K562 (cell line): ENCODE measurements at regions not wholly inside any gene's neighbourhood (a gene's known extent, or its start where the extent isn't known, plus 50 kb on each side); places are given as distances from the start of the nearest gene placed in this dataset.

Source experiments
- ATAC-seq: fragments of 200-7000 bp; cut with Tn5 transposase; 3 replicates; pipeline ENCODE4 v1.9.1; 2020; ENCODE audit warnings: moderate library complexity
- BruUV-seq: library from RNA; stranded (reverse); fragments of 400-500 nt; replicated peaks from 2 replicates; lab custom pipeline; 2021; lab: Mats Ljungman, UMichigan
- CTCF ChIA-PET: fragments of 300-600 bp; formaldehyde crosslinking; extraction: SDS; loops from one replicate; lab custom pipeline; 2021; ENCODE audit warnings: low intra/inter-chr PET ratio; lab: Yijun Ruan, JAX
- POLR2A ChIA-PET: fragments of 300-600, 350-650 bp; sonication (Branson Sonifier 250); formaldehyde crosslinking; extraction: SDS; loops from one replicate; lab custom pipeline; 2021; ENCODE audit warnings: antibody characterized with exemption, inconsistent platforms; lab: Yijun Ruan, JAX
- DNase-seq, 4 experiments: peaks; one replicate each; pipeline versions ENCODE4 v3.0.0 to v3.0.0-alpha.2; 2011 to 2018; ENCODE audit warnings: low spot score in 3 of 4, mixed read lengths in 3 of 4; ENCODE audit errors: extremely low read depth in 1 of 4
- FAIRE-seq: peaks from 2 replicates; lab custom pipeline; 2011; peaks lifted over from hg19 to GRCh38; lab: Jason Lieb, UNC
- H2AFZ ChIP-seq: 2 replicates; pipeline ENCODE4 v1.6.0; 2011; ENCODE audit warnings: low read depth, low read length, control low read depth, inconsistent platforms
- H3K27ac ChIP-seq: fragments of 200-600 bp; 3 replicates; pipeline ENCODE4 v1.8.0; 2011; ENCODE audit warnings: low read depth, mild to moderate bottlenecking, control low read depth, inconsistent platforms, low read length, moderate library complexity, mixed read lengths; ENCODE audit errors: extremely low read depth
- H3K27me3 ChIP-seq, 2 experiments: fragments of 300-600 bp in 1 of 2; 2 replicates in 1 of 2; 3 replicates in 1 of 2; pipeline versions ENCODE4 v1.6.0 to v1.8.0; 2011; ENCODE audit warnings: inconsistent platforms in 2 of 2, low read length in 2 of 2, mild to moderate bottlenecking in 1 of 2, mixed read lengths in 1 of 2, moderate library complexity in 1 of 2; ENCODE audit not compliant: control insufficient read depth in 2 of 2, insufficient read depth in 2 of 2
- H3K36me3 ChIP-seq: fragments of 300-600 bp; 3 replicates; pipeline ENCODE4 v1.8.0; 2011; ENCODE audit warnings: mild to moderate bottlenecking, low read length, inconsistent platforms; ENCODE audit not compliant: control insufficient read depth, insufficient read depth
- H3K4me1 ChIP-seq, 2 experiments: fragments of 200-600 bp in 1 of 2; replicated peaks in 1 of 2; 2 replicates in 1 of 2; 3 replicates in 1 of 2; pipeline versions ENCODE4 v1.5.1 to v1.8.0; 2011; ENCODE audit warnings: inconsistent platforms in 2 of 2, low read length in 2 of 2, mild to moderate bottlenecking in 1 of 2, mixed read lengths in 1 of 2, moderate library complexity in 1 of 2; ENCODE audit not compliant: control insufficient read depth in 2 of 2, insufficient read depth in 2 of 2
- H3K4me2 ChIP-seq: 2 replicates; pipeline ENCODE4 v1.6.1; 2011; ENCODE audit warnings: low read length, control low read depth, inconsistent platforms, mixed read lengths; ENCODE audit not compliant: insufficient read depth
- H3K4me3 ChIP-seq: fragments of 200-600 bp; sonication (generic), shearing (Covaris generic); 2 replicates; pipeline ENCODE4 v1.5.1; 2016; ENCODE audit warnings: control low read depth, inconsistent platforms
- H3K79me2 ChIP-seq: fragments of 200-600 bp; 3 replicates; pipeline ENCODE4 v1.8.0; 2011; ENCODE audit warnings: low read length, inconsistent platforms; ENCODE audit not compliant: control insufficient read depth, insufficient read depth
- H3K9ac ChIP-seq, 2 experiments: 2 replicates each; pipeline versions ENCODE4 v1.6.0 to v1.6.1; 2011; ENCODE audit warnings: low read depth in 2 of 2, low read length in 2 of 2, control low read depth in 1 of 2, inconsistent platforms in 1 of 2, mild to moderate bottlenecking in 1 of 2, mixed read lengths in 1 of 2; ENCODE audit not compliant: insufficient read depth in 1 of 2
- H3K9me1 ChIP-seq: one replicate; pipeline ENCODE4 v1.6.0; 2011; ENCODE audit warnings: inconsistent platforms, mild to moderate bottlenecking, low read length, moderate library complexity; ENCODE audit not compliant: control insufficient read depth, insufficient read depth
- H3K9me3 ChIP-seq: replicated peaks from 2 replicates; pipeline ENCODE4 v1.5.1; 2011; ENCODE audit warnings: low read depth, low read length, inconsistent platforms; ENCODE audit not compliant: control insufficient read depth, insufficient read depth
- H4K20me1 ChIP-seq: replicated peaks from 2 replicates; pipeline ENCODE4 v1.6.1; 2011; ENCODE audit warnings: low read length, inconsistent platforms, mixed read lengths; ENCODE audit not compliant: control insufficient read depth, insufficient read depth
- CEBPB ChIP-seq: fragments of 450-650 bp; IDR thresholded peaks from 2 replicates; pipeline ENCODE4 v1.6.1; 2016; ENCODE audit warnings: missing genetic modification characterization, missing compliant biosample characterization
- CHD1 ChIP-seq: fragments of 200-600 bp; sonication (generic); IDR thresholded peaks from one replicate; pipeline ENCODE4 v1.6.1; 2012; ENCODE audit warnings: mild to moderate bottlenecking, moderate library complexity, low read length, inconsistent platforms
- GATAD2A ChIP-seq: fragments of 450-650 bp; IDR thresholded peaks from 2 replicates; pipeline ENCODE4 v1.6.1; 2017
- HNRNPH1 ChIP-seq: fragments of 200-400 bp; formaldehyde crosslinking; optimal IDR thresholded peaks from 2 replicates; pipeline ENCODE3; 2017; ENCODE audit warnings: low read depth, mild to moderate bottlenecking, low read length, moderate library complexity
- RAD21 ChIP-seq, 2 experiments: fragments of 250-450 bp in 1 of 2; fragments of 450-650 bp in 1 of 2; sonication (Bioruptor Pico) in 1 of 2; formaldehyde crosslinking in 1 of 2; IDR thresholded peaks in 1 of 2; conservative IDR thresholded peaks in 1 of 2; 2 replicates each; pipeline versions ENCODE4 v1.4.0 to v1.8.0; 2020 to 2022; ENCODE audit warnings: mild to moderate bottlenecking in 2 of 2, moderate library complexity in 1 of 2
- SETDB1 ChIP-seq: IDR thresholded peaks from one replicate; pipeline ENCODE4 v1.6.1; 2012; ENCODE audit warnings: low read length, control low read depth, inconsistent platforms
- ZBTB17 ChIP-seq: fragments of 450-650 bp; formaldehyde crosslinking; IDR thresholded peaks from 2 replicates; pipeline ENCODE4 v1.4.0; 2020; ENCODE audit warnings: mild to moderate bottlenecking
- ZNF311 ChIP-seq: fragments of 250-450 bp; sonication (Bioruptor Pico); IDR thresholded peaks from 2 replicates; pipeline ENCODE4 v1.4.0; 2020; ENCODE audit warnings: mild to moderate bottlenecking, moderate library complexity
- ZNF384 ChIP-seq: IDR thresholded peaks from 2 replicates; pipeline ENCODE4 v1.6.1; 2012; ENCODE audit warnings: low read depth, low read length, improper control_type of control experiment
- WGBS: fragments of 100-300 bp; shearing (Covaris generic); methylation state at CpG from one replicate; pipeline ENCODE4 v1.1.6; 2016; ENCODE audit warnings: low coverage, mixed read lengths; ENCODE audit not compliant: insufficient coverage; ENCODE audit errors: missing lambda C conversion rate; 5-methylcytosine and 5-hydroxymethylcytosine counted together
- in situ Hi-C: fragments of 300-500 bp; cut with MboI; formaldehyde crosslinking; loops from 4 replicates; pipeline ENCODE4 v1.15.0; 2018; ENCODE audit warnings: inconsistent platforms, mixed read lengths
- intact Hi-C: fragments of 100-400 bp; cut with micrococcal nuclease; formaldehyde crosslinking; loops from 2 replicates; pipeline ENCODE4 v1.14.2; 2022
- TF ChIP-seq, protein P1 (sequence below), 3 experiments: fragments of 200-800 bp in 1 of 3; fragments of 250-450 bp in 1 of 3; fragments of 450-650 bp in 1 of 3; sonication (Bioruptor Pico) in 1 of 3; sonication (Bioruptor generic) in 1 of 3; formaldehyde crosslinking in 1 of 3; IDR thresholded peaks; 2 replicates each; pipeline versions ENCODE4 v1.6.1 to v1.8.0; 2016 to 2022; ENCODE audit warnings: mild to moderate bottlenecking in 2 of 3, missing genetic modification characterization in 2 of 3, missing compliant biosample characterization in 1 of 3, moderate library complexity in 1 of 3

DNA sequence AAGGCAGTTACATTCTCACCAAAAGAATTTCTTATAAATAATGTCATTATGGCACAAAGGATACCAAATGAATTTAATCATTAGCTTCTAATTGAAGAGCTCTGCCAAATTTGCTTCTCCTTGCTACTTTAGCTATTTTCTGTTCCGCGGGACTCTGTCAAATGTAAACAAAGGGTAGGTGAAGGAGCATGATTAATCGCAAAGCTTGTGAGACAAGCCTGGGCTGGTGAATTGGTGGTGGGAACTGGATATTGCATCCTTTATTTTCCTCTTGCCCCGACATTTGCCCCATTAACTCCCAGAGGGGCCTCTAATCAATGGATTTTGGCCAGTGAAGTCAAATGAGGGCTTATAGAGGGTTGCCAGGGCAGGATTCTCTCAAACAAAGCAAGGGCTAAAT lies 234.2 kb upstream of the RFX3 start:
- Histone ChIP-seq H4K20me1 (no peaks in the 10 kb centered on the region), H3K4me1 (no peaks in the 10 kb centered on the region), H3K79me2 (no peaks in the 10 kb centered on the region), H3K9me3 (no peaks in the 10 kb centered on the region), H3K4me3 (no peak overlapping the region), H3K27me3 (no peaks in the 10 kb centered on the region), H3K4me2 (no peak overlapping the region), H3K9ac (no peak overlapping the region), H3K36me3 (no peaks in the 10 kb centered on the region), H2AFZ (no peak overlapping the region), H3K27ac (no peak overlapping the region), H3K9me1 (no peaks in the 10 kb centered on the region)
- intact Hi-C loops = no loop called here
- ChIA-PET CTCF (no interaction called here), POLR2A (no interaction called here)
- no peak for TF ChIP-seq ZBTB17 (CRISPR knock-in tag)
- no peak for TF ChIP-seq RAD21 (CRISPR knock-in tag; conservative IDR thresholded peaks at IDR 0.05 in 1 of 2, IDR thresholded peaks at IDR 0.05 in 1 of 2)
- TF ChIP-seq CHD1 = no peak
- TF ChIP-seq CEBPB (tag) = no peak
- no peak for TF ChIP-seq GATAD2A
- ATAC-seq = no peak
- no TSS peak for BruUV-seq
- in situ Hi-C loops = no loop called here
- FAIRE-seq = no peak
- DNase-seq = no peak
- WGBS = 0% methylated on average over 4 of the region's 4 CpGs

DNA sequence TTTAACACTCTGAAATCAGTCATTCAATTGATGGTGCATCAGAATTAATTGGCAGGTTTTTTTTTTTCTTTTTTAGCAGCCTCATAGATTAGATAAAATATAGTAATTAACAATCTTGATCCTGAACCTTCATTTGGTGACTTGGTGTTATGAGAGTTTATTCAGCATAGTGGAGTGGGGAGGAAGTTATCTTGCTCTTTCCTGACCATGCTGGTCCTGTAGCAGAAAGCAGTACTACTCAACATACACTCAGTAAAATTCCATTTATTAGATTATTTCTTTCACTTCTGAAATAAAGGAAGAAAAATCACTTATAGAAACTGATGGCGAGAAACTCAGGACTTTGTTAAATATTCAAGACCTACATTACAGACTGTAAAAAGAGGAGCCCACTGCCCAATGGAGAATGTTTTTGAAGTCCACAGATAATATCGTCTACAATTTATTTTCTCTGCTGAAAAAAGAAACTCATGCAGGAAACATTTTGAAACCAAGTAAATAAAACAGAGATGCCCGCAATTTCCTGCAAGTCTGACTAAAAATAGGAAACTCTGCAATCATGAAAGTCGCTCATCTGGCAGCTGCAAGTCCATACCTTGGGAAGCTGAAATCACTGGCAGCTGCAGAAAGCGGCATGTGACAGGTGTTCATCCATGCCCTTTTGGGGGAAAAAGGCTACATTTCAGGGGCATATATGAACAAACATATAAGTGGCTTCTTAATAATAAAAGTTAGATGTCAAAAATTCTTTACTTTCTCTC lies 233.2 kb upstream of the RFX3 start:
- FAIRE-seq = no peak
- H3K4me2 ChIP-seq = no peak overlapping the region
- no TSS peak for BruUV-seq
- no peak for DNase-seq
- no peaks in the 10 kb centered on the region for H3K9me3 ChIP-seq
- H2AFZ ChIP-seq = no peak overlapping the region
- no peaks in the 10 kb centered on the region for H4K20me1 ChIP-seq
- TF ChIP-seq, protein P1, sequence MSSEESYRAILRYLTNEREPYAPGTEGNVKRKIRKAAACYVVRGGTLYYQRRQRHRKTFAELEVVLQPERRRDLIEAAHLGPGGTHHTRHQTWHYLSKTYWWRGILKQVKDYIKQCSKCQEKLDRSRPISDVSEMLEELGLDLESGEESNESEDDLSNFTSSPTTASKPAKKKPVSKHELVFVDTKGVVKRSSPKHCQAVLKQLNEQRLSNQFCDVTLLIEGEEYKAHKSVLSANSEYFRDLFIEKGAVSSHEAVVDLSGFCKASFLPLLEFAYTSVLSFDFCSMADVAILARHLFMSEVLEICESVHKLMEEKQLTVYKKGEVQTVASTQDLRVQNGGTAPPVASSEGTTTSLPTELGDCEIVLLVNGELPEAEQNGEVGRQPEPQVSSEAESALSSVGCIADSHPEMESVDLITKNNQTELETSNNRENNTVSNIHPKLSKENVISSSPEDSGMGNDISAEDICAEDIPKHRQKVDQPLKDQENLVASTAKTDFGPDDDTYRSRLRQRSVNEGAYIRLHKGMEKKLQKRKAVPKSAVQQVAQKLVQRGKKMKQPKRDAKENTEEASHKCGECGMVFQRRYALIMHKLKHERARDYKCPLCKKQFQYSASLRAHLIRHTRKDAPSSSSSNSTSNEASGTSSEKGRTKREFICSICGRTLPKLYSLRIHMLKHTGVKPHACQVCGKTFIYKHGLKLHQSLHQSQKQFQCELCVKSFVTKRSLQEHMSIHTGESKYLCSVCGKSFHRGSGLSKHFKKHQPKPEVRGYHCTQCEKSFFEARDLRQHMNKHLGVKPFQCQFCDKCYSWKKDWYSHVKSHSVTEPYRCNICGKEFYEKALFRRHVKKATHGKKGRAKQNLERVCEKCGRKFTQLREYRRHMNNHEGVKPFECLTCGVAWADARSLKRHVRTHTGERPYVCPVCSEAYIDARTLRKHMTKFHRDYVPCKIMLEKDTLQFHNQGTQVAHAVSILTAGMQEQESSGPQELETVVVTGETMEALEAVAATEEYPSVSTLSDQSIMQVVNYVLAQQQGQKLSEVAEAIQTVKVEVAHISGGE (CRISPR knock-in tag; IDR thresholded peaks at IDR 0.05) = no peak
- TF ChIP-seq SETDB1 (no peak), HNRNPH1 (no peak), ZNF384 (no peak), ZNF311 (CRISPR knock-in tag) (no peak)
- no peak for ATAC-seq
- no peak overlapping the region for H3K4me3 ChIP-seq
- H3K27ac ChIP-seq = no peak overlapping the region
- H3K36me3 ChIP-seq = no peaks in the 10 kb centered on the region
- intact Hi-C loops = no loop called here
- no peaks in the 10 kb centered on the region for H3K27me3 ChIP-seq
- no peaks in the 10 kb centered on the region for H3K79me2 ChIP-seq
- no peaks in the 10 kb centered on the region for H3K9me1 ChIP-seq
- no peak overlapping the region for H3K9ac ChIP-seq
- ChIA-PET CTCF (no interaction called here), POLR2A (no interaction called here)
- H3K4me1 ChIP-seq = no peaks in the 10 kb centered on the region
- in situ Hi-C loops = no loop called here
- 3% methylated on average over 5 of the region's 5 CpGs for WGBS
